ENCODE measurements at regions not wholly inside any gene's neighbourhood (a gene's known extent, or its start where the extent isn't known, plus 50 kb on each side); places are given as distances from the start of the nearest gene placed in this dataset.

- WGBS (ENCODE audit: insufficient coverage, low coverage, missing lambda C conversion rate) = 21% methylated on average over 4 of the region's 6 CpGs
- ChIA-PET POLR2A (no interaction called here), CTCF (ENCODE audit: low intra/inter-chr PET ratio) (no interaction called here)
- intact Hi-C loops (cut with micrococcal nuclease) = no loop called here
- no peak for TF ChIP-seq NFYB (IDR thresholded peaks at IDR 0.05; ENCODE audit: extremely low read depth, insufficient read length)
- no peak for TF ChIP-seq ZEB2 (IDR thresholded peaks at IDR 0.05)
- TF ChIP-seq ZNF395 (CRISPR knock-in tag; IDR thresholded peaks at IDR 0.05) = no peak
- TF ChIP-seq EWSR1 (IDR thresholded peaks at IDR 0.05; ENCODE audit: borderline replicate concordance, low read depth, partially characterized antibody) = no peak
- no peak for TF ChIP-seq HNRNPH1 (optimal IDR thresholded peaks at IDR 0.05; ENCODE audit: low read depth, low read length)
- TF ChIP-seq GABPB1 (CRISPR knock-in tag; IDR thresholded peaks at IDR 0.05) = no peak
- no peak for TF ChIP-seq MTA1 (IDR thresholded peaks at IDR 0.05; ENCODE audit: borderline replicate concordance)
- TF ChIP-seq NCOA4 (IDR thresholded peaks at IDR 0.05; ENCODE audit: partially characterized antibody) = no peak
- TF ChIP-seq C11orf30 (IDR thresholded peaks at IDR 0.05; ENCODE audit: low read depth) = no peak
- TF ChIP-seq TGIF2 (CRISPR knock-in tag; IDR thresholded peaks at IDR 0.05) = no peak
- no peak for TF ChIP-seq ZNF124 (CRISPR knock-in tag; IDR thresholded peaks at IDR 0.05)
- no peak for TF ChIP-seq ZNF384 (IDR thresholded peaks at IDR 0.05; ENCODE audit: low read depth, low read length)
- TF ChIP-seq FOXM1 (IDR thresholded peaks at IDR 0.05; ENCODE audit: low read depth) = no peak
- TF ChIP-seq FOXM1 (CRISPR knock-in tag; IDR thresholded peaks at IDR 0.05; ENCODE audit: low read depth) = no peak
- no peak for TF ChIP-seq ZNF347 (CRISPR knock-in tag; IDR thresholded peaks at IDR 0.05; ENCODE audit: low read depth)
- TF ChIP-seq ZBTB33 (CRISPR knock-in tag; IDR thresholded peaks at IDR 0.05) = no peak
- FAIRE-seq (no peak), ATAC-seq (no peak), DNase-seq (ENCODE audit: extremely low read depth in 1 of 4, low spot score in 3 of 4) (no peak)
- H3K9ac ChIP-seq (ENCODE audit: insufficient read depth in 1 of 2, low read depth in 2 of 2, low read length in 2 of 2) = no peak overlapping the region
- no peaks in the 10 kb centered on the region for H4K20me1 ChIP-seq (replicated peaks; ENCODE audit: control insufficient read depth, insufficient read depth, low read length)
- in situ Hi-C loops (cut with MboI) = no loop called here
- BruUV-seq (replicated peaks) = no TSS peak
- no peaks in the 10 kb centered on the region for H3K9me1 ChIP-seq (ENCODE audit: control insufficient read depth, insufficient read depth, low read length)
- H3K4me2 ChIP-seq (ENCODE audit: insufficient read depth, low read length) = no peak overlapping the region
- no peaks in the 10 kb centered on the region for H3K9me3 ChIP-seq (replicated peaks; ENCODE audit: control insufficient read depth, insufficient read depth, low read depth, low read length)
- no peaks in the 10 kb centered on the region for H3K27me3 ChIP-seq (ENCODE audit: control insufficient read depth in 2 of 2, insufficient read depth in 2 of 2, low read length in 2 of 2)
- H3K4me3 ChIP-seq = no peak overlapping the region
- H3K27ac ChIP-seq (ENCODE audit: extremely low read depth, low read depth, low read length) = no peak overlapping the region
- no peak overlapping the region for H2AFZ ChIP-seq (ENCODE audit: low read depth, low read length)
- H3K36me3 ChIP-seq (ENCODE audit: control insufficient read depth, insufficient read depth, low read length) = no peaks in the 10 kb centered on the region
- no peaks in the 10 kb centered on the region for H3K79me2 ChIP-seq (ENCODE audit: control insufficient read depth, insufficient read depth, low read length)
- H3K4me1 ChIP-seq (replicated peaks in 1 of 2; ENCODE audit: control insufficient read depth in 2 of 2, insufficient read depth in 2 of 2, low read length in 2 of 2) = no peaks in the 10 kb centered on the region
Observed at GRCh38 chr18:62644773-62645172, 70.6 kb upstream of the PHLPP1 start.

Measured in K562 (cell line).